Stimulated activated naive CD8-positive, alpha-beta T cell treated with anti-CD3 and anti-CD28 coated beads, Interleukin-15, Interleukin-2, amounts not matched to agents 100 ng/mL and 50 ng/mL, for 24 hours (primary cell): ENCODE measurements at regions not wholly inside any gene's neighbourhood (a gene's known extent, or its start where the extent isn't known, plus 50 kb on each side); places are given as distances from the start of the nearest gene placed in this dataset.
A peak's percentile ranks its signal among the peaks of the same experiment; 100 is the strongest.

ENCODE experiments used
- H3K27ac Mint-ChIP-seq: one replicate; pipeline ENCODE4 v1.8.0; 2021; ENCODE audit warnings: mild to moderate bottlenecking, mixed read lengths
- H3K27me3 Mint-ChIP-seq: one replicate; pipeline ENCODE4 v1.8.0; 2021; ENCODE audit warnings: mixed read lengths
- H3K36me3 Mint-ChIP-seq: one replicate; pipeline ENCODE4 v1.8.0; 2021; ENCODE audit warnings: low read depth, mixed read lengths
- H3K4me1 Mint-ChIP-seq: one replicate; pipeline ENCODE4 v1.8.0; 2021; ENCODE audit warnings: low read depth, mixed read lengths
- H3K4me3 Mint-ChIP-seq: one replicate; pipeline ENCODE4 v1.8.0; 2021; ENCODE audit warnings: mild to moderate bottlenecking, mixed read lengths
- H3K9me3 Mint-ChIP-seq: one replicate; pipeline ENCODE4 v1.8.0; 2021; ENCODE audit warnings: mixed read lengths

- H3K36me3 Mint-ChIP-seq, result no peaks in the 10 kb centered on the region
- H3K4me1 Mint-ChIP-seq, result peaks cover 8% of the 10 kb centered on the region
- H3K9me3 Mint-ChIP-seq, result no peaks in the 10 kb centered on the region
- no peak overlapping the region for H3K27ac Mint-ChIP-seq
- H3K27me3 Mint-ChIP-seq, result no peaks in the 10 kb centered on the region
- H3K4me3 Mint-ChIP-seq, result no peak overlapping the region
Observed at GRCh38 chr10:124346831-124347230, 71.9 kb downstream of the OAT start.

DNA sequence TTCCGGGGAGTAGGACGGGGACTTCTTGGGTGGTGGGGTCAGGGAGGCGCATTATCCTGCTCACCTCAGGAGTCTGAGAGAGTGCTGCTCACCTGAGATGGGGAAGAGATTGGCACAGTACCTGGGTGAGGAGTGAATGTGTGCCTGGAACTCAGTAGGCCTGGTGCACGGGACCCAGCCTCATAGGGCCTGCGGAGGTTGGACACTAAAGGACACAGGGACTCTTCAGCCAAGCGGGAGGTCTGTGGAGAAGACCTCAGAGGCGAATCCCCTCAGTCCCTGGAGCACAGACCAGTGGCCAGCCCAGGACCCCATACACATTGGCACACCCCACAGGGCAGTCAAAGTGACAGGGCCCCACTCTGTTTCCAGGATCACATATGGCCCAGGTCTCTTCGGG lies 73.2 kb downstream of the OAT start:
- Mint-ChIP-seq H3K36me3 (no peaks in the 10 kb centered on the region), H3K4me3 (no peak overlapping the region), H3K9me3 (no peaks in the 10 kb centered on the region), H3K4me1 (peaks cover 19% of the 10 kb centered on the region), H3K27ac (no peak overlapping the region), H3K27me3 (no peaks in the 10 kb centered on the region)

DNA sequence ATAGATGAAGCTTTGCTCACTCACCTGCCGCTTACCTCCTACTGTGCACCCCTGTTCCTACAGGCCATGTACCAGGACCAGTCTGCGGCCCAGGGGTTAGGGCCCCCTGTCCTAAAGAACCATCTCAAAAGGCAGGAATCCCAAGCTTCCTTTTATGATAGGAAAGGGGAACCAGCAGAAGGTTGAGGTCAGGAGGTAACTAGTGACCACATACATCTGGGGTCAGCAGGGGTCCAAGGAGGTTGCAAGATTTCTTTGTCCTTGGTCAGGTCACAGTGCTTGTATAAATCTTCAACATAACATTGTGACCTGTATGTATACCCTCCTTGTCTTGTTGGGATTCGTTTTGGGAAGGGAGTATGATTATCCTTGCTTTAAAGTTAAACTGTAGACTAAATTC lies 73.8 kb downstream of the OAT start:
- H3K4me3 Mint-ChIP-seq, result no peak overlapping the region

DNA sequence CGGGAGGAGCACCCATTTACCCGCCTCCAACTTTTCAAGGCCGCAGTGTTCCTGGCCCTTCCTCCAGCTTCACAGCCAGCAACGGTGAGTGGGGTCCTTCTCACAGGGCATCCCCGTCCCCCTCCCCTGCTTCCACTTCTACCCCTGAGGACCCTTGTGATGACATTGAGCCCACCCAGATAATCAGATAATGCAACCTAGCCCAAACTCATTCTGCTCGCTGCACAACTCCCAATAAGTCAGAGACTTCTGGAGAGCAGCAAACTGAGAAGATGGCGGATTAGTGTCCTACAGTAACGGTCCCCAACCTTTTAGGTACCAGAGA lies 74.5 kb downstream of the OAT start:
- Mint-ChIP-seq H3K27me3 (no peaks in the 10 kb centered on the region), H3K9me3 (no peaks in the 10 kb centered on the region), H3K4me1 (peaks cover 19% of the 10 kb centered on the region), H3K4me3 (no peak overlapping the region), H3K36me3 (no peaks in the 10 kb centered on the region), H3K27ac (no peak overlapping the region)

More for the DNA sequence above, 73.8 kb downstream of the OAT start:
- Mint-ChIP-seq H3K9me3 (no peaks in the 10 kb centered on the region), H3K27ac (no peak overlapping the region), H3K36me3 (no peaks in the 10 kb centered on the region), H3K27me3 (no peaks in the 10 kb centered on the region), H3K4me1 (peaks cover 19% of the 10 kb centered on the region)

GRCh38 chr10:124343351-124344265 lies 75.1 kb downstream of the OAT start:
- H3K36me3 Mint-ChIP-seq, result no peaks in the 10 kb centered on the region
- peaks cover 19% of the 10 kb centered on the region for H3K4me1 Mint-ChIP-seq
- H3K9me3 Mint-ChIP-seq, result no peaks in the 10 kb centered on the region
- H3K27me3 Mint-ChIP-seq, result no peaks in the 10 kb centered on the region
- H3K27ac Mint-ChIP-seq, result no peak overlapping the region
- H3K4me3 Mint-ChIP-seq, result no peak overlapping the region

GRCh38 chr10:124342821-124343170 lies 75.9 kb downstream of the OAT start:
- Mint-ChIP-seq H3K36me3 (no peaks in the 10 kb centered on the region), H3K4me3 (no peak overlapping the region), H3K27ac (no peak overlapping the region), H3K4me1 (peaks cover 19% of the 10 kb centered on the region), H3K27me3 (no peaks in the 10 kb centered on the region), H3K9me3 (no peaks in the 10 kb centered on the region)

GRCh38 chr10:124342136-124342820 lies 76.4 kb downstream of the OAT start:
- H3K36me3 Mint-ChIP-seq, result no peaks in the 10 kb centered on the region
- H3K27me3 Mint-ChIP-seq, result no peaks in the 10 kb centered on the region
- H3K4me3 Mint-ChIP-seq, result no peak overlapping the region
- peak overlapping the region; percentile 4 for H3K27ac Mint-ChIP-seq
- peaks cover 19% of the 10 kb centered on the region for H3K4me1 Mint-ChIP-seq
- H3K9me3 Mint-ChIP-seq, result no peaks in the 10 kb centered on the region

DNA sequence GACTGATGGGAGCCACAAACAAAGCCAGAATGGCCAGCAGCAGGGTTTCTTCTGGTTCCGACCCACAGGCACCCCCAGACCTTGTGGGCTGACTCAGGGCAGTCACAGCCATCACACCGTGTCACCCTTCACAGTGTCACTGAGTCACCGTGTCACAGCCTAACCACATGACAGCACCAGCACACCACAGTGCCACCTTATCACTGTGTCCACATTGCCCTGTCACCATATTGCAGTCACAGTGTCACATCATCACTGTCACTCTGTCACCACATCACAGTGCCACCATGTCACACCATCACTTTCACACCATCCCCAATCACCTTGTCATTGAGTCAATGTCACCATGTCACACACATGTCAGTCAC lies 77.0 kb downstream of the OAT start:
- Mint-ChIP-seq H3K4me3 (no peak overlapping the region), H3K27me3 (no peaks in the 10 kb centered on the region), H3K36me3 (no peaks in the 10 kb centered on the region), H3K4me1 (peaks cover 19% of the 10 kb centered on the region), H3K9me3 (no peaks in the 10 kb centered on the region), H3K27ac (peak overlapping the region; percentile 4)

DNA sequence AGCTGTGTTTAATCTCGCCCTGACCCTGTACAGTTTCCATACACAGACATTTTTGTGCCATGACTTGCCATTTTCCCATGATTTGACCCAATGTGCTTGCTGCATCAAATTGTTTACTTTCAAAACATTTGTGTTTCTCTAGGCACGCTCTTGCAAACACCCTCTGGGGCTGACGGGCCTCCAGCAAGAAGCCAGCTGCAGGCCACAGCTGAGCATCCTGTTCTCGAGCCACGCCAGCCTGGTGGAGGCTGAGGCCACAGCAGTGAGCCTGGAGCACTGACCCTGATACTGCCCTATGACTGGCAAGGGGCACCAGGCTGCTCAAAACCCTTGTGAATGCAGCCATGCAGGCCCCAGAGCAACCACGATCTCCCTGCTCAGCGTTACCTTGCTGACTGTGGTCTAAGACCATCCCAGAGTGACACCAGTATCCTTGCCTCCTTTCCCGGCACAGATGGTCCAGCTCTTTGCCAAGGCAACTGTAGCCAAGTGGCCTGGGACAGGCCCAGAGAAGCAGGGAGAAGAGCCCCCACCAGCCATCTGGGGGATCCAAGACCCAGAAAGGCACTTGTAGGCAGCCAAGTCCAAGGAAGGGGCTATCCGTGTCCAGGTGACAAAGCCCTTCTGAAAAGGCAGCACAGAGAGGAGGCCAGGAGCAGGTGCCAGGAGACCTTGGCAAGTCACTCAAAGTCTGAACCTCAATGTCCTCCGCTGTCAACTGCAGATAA lies 78.5 kb downstream of the OAT start:
- no peaks in the 10 kb centered on the region for H3K9me3 Mint-ChIP-seq
- H3K27me3 Mint-ChIP-seq, result no peaks in the 10 kb centered on the region
- no peak overlapping the region for H3K4me3 Mint-ChIP-seq
- peaks cover 19% of the 10 kb centered on the region for H3K4me1 Mint-ChIP-seq
- H3K27ac Mint-ChIP-seq, result no peak overlapping the region
- H3K36me3 Mint-ChIP-seq, result no peaks in the 10 kb centered on the region

DNA sequence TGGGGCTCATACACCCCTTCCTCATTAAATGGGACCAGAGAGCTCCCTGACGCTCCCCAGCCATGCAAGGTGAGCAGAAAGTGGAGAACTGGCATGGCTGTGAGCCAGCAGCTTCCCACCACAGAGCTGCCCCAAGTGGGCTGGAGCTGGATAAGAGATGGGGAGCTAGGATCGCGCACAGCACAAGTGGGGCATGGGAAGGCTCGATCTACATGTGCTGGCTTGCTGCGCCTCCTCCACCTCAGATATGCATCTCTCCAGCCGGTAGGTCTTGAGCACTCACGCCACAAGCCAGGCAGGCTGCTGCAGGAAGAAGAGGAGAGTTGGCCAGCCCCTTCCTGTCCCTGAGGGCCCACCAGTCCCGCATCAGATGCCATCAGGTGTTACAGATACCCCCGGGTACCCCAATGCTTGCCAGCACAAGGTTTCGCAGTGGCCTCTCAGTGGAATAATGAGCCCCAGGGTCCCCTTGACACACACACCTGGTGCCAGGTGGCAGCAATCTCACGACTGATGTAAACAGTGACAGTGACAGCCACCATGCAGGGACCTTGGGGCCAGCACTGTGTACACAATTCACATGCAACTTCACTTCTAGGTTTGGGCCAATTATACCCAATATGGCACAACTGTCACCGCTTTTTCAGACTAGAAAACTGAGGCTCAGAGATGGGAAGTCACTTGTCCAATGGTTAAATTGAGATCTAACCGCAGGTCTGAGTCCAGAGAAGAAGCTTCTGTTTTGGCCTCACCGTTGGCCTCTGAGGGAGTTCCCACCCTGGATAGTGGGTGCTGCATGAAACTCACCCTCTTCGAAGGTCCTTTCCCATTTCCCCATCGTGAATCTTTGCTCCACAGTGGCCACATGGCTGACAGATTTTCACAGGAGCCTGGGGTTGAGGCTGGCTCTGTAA lies 79.3 kb downstream of the OAT start:
- Mint-ChIP-seq H3K4me3 (no peak overlapping the region), H3K27ac (no peak overlapping the region), H3K4me1 (peaks cover 19% of the 10 kb centered on the region), H3K9me3 (no peaks in the 10 kb centered on the region), H3K36me3 (no peaks in the 10 kb centered on the region), H3K27me3 (no peaks in the 10 kb centered on the region)

GRCh38 chr10:124338276-124338925 lies 80.3 kb downstream of the OAT start:
- Mint-ChIP-seq H3K4me1 (peaks cover 19% of the 10 kb centered on the region), H3K4me3 (no peak overlapping the region), H3K9me3 (no peaks in the 10 kb centered on the region), H3K27ac (no peak overlapping the region), H3K27me3 (no peaks in the 10 kb centered on the region), H3K36me3 (no peaks in the 10 kb centered on the region)

GRCh38 chr10:124336186-124336585 lies 82.5 kb downstream of the OAT start:
- Mint-ChIP-seq H3K9me3 (peaks cover 14% of the 10 kb centered on the region), H3K4me3 (no peak overlapping the region), H3K27ac (no peak overlapping the region), H3K4me1 (peaks cover 5% of the 10 kb centered on the region), H3K27me3 (peaks cover 5% of the 10 kb centered on the region), H3K36me3 (no peaks in the 10 kb centered on the region)

DNA sequence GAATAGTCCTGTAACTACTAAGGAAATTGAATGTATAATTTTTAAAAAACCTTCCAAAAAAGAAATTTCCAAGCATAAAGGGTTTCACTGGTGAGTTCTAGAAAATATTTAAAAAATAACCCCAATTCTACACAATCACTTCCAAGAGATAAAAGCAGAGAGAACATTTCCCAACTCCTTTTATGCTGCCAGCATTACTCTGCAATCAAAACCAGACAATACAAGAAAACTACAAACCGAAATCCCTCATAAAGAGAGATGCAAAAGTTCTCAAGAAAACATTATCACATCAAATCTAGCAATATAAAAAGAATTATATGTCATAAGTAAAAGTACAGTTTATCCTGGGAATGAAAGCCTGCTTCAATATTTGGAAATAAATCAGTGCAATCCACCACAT lies 84.8 kb downstream of the OAT start:
- Mint-ChIP-seq H3K27me3 (peaks cover 10% of the 10 kb centered on the region), H3K4me1 (no peaks in the 10 kb centered on the region), H3K9me3 (peaks cover 14% of the 10 kb centered on the region), H3K36me3 (no peaks in the 10 kb centered on the region), H3K4me3 (no peak overlapping the region), H3K27ac (no peak overlapping the region)

- H3K27ac Mint-ChIP-seq, result no peak overlapping the region
- H3K36me3 Mint-ChIP-seq, result no peaks in the 10 kb centered on the region
- H3K4me1 Mint-ChIP-seq, result no peaks in the 10 kb centered on the region
- no peak overlapping the region for H3K4me3 Mint-ChIP-seq
- H3K9me3 Mint-ChIP-seq, result peaks cover 14% of the 10 kb centered on the region
- H3K27me3 Mint-ChIP-seq, result peaks cover 10% of the 10 kb centered on the region
Observed at GRCh38 chr10:124332426-124332825, 86.3 kb downstream of the OAT start.
